ENCODE measurements at regions not wholly inside any gene's neighbourhood (a gene's known extent, or its start where the extent isn't known, plus 50 kb on each side); places are given as distances from the start of the nearest gene placed in this dataset.

DNA sequence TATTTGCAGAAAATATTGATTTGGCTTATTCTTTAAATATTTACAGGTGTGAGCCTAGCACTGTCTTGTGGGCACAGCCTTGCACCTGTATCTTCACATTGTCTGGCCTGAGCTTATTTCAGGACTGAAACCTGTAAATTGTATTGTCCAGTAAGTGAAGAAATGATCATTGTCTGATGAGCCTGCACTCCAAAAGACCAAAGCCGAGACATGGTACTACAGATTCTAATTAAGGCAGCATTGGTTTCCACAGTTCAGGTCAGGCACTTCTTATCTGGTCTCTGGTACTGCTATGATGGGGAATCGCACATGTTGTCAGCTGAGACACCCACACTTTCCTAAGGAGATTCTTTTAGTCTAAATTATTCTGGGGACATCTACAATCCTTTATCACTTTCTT is 479.0 kb downstream of the TDRD15 start (continued):
- TF ChIP-seq, protein P1, sequence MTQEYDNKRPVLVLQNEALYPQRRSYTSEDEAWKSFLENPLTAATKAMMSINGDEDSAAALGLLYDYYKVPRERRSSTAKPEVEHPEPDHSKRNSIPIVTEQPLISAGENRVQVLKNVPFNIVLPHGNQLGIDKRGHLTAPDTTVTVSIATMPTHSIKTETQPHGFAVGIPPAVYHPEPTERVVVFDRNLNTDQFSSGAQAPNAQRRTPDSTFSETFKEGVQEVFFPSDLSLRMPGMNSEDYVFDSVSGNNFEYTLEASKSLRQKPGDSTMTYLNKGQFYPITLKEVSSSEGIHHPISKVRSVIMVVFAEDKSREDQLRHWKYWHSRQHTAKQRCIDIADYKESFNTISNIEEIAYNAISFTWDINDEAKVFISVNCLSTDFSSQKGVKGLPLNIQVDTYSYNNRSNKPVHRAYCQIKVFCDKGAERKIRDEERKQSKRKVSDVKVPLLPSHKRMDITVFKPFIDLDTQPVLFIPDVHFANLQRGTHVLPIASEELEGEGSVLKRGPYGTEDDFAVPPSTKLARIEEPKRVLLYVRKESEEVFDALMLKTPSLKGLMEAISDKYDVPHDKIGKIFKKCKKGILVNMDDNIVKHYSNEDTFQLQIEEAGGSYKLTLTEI (CRISPR knock-in tag; conservative IDR thresholded peaks at IDR 0.05), result no peak

DNA sequence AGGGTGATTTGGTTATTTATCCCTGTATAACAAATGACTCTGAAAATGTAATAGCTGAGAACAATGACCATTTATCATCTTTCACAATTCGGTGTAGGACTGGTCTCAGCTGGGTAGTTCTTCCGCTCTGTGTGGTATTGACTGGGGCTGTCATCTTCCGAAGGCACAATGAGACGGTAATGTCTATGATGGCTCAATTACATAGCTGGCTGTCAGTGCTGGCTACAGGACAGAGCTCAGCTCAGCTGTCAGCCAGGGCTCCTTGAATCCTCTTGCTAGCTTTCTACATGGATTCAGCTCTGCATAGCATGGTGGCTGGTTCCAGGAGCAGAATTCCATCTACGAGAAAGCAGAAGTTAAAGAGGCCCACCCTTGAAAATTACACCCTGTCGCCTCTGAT is 483.8 kb downstream of the TDRD15 start:
- no TSS peak for BruUV-seq (replicated peaks)
- DNase-seq (ENCODE audit: low spot score) (no peak), ATAC-seq (no peak), FAIRE-seq (no peak)
- no peak overlapping the region for H3K9ac ChIP-seq (ENCODE audit: insufficient read depth, low read depth, low read length)
- no peak overlapping the region for H3K4me2 ChIP-seq (ENCODE audit: low read depth, low read length)
- H3K27ac ChIP-seq (ENCODE audit: extremely low read length, insufficient read depth, low read length), result no peak overlapping the region
- in situ Hi-C loops (cut with HindIII; ENCODE audit: extremely low pct_ligation_motif_present, low pct_unique_long_range_greater_than_20kb) (no loop called here), intact Hi-C loops (cut with micrococcal nuclease; ENCODE audit: unreplicated experiment) (no loop called here)
- H3K4me1 ChIP-seq (ENCODE audit: insufficient read depth, low read length), result no peaks in the 10 kb centered on the region
- no peak overlapping the region for H3K4me3 ChIP-seq (replicated peaks in 1 of 3; ENCODE audit: insufficient read depth in 1 of 3, low read depth in 2 of 3, low read length in 3 of 3)
- ChIA-PET CTCF (ENCODE audit: low intra/inter-chr PET ratio, low total read pairs) (no interaction called here), POLR2A (no interaction called here)
- no peaks in the 10 kb centered on the region for H3K36me3 ChIP-seq (replicated peaks in 1 of 2; ENCODE audit: control insufficient read depth in 1 of 2, insufficient read depth in 2 of 2, low read length in 2 of 2)
- H3K9me3 ChIP-seq (ENCODE audit: low read length), result no peaks in the 10 kb centered on the region
- no peak overlapping the region for H2AFZ ChIP-seq (ENCODE audit: low read length)
- WGBS (ENCODE audit: low lambda C conversion rate), result 28% methylated on average over 6 of the region's 6 CpGs
- no peaks in the 10 kb centered on the region for H3K79me2 ChIP-seq (ENCODE audit: insufficient read depth, low read length)
- no peaks in the 10 kb centered on the region for H3K27me3 ChIP-seq (ENCODE audit: control insufficient read depth in 1 of 2, insufficient read depth in 2 of 2, low read length in 2 of 2)
- no peaks in the 10 kb centered on the region for H4K20me1 ChIP-seq (ENCODE audit: insufficient read depth, low read length)
- TF ChIP-seq, protein P2, sequence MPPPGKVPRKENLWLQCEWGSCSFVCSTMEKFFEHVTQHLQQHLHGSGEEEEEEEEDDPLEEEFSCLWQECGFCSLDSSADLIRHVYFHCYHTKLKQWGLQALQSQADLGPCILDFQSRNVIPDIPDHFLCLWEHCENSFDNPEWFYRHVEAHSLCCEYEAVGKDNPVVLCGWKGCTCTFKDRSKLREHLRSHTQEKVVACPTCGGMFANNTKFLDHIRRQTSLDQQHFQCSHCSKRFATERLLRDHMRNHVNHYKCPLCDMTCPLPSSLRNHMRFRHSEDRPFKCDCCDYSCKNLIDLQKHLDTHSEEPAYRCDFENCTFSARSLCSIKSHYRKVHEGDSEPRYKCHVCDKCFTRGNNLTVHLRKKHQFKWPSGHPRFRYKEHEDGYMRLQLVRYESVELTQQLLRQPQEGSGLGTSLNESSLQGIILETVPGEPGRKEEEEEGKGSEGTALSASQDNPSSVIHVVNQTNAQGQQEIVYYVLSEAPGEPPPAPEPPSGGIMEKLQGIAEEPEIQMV (CRISPR knock-in tag; IDR thresholded peaks at IDR 0.05; ENCODE audit: low read depth), result no peak
- no peak for TF ChIP-seq ZNF747 (CRISPR knock-in tag; IDR thresholded peaks at IDR 0.05; ENCODE audit: borderline replicate concordance)
- TF ChIP-seq MIER3 (CRISPR knock-in tag; IDR thresholded peaks at IDR 0.05; ENCODE audit: borderline replicate concordance), result no peak
- TF ChIP-seq ZNF33B (CRISPR knock-in tag; IDR thresholded peaks at IDR 0.05), result no peak
- no peak for TF ChIP-seq ARID4A (CRISPR knock-in tag; IDR thresholded peaks at IDR 0.05; ENCODE audit: borderline replicate concordance)
- no peak for TF ChIP-seq ZNF572 (CRISPR knock-in tag; IDR thresholded peaks at IDR 0.05)
- no peak for TF ChIP-seq ZNF367 (CRISPR knock-in tag; IDR thresholded peaks at IDR 0.05; ENCODE audit: borderline replicate concordance)
- TF ChIP-seq ZNF775 (CRISPR knock-in tag; IDR thresholded peaks at IDR 0.05; ENCODE audit: borderline replicate concordance), result no peak
- TF ChIP-seq CTCF (CRISPR knock-in tag; IDR thresholded peaks at IDR 0.05), result no peak
- TF ChIP-seq NONO (IDR thresholded peaks at IDR 0.05), result no peak
- no peak for TF ChIP-seq NONO (CRISPR knock-in tag; conservative IDR thresholded peaks at IDR 0.05)
- no peak for TF ChIP-seq GMEB2 (CRISPR knock-in tag; IDR thresholded peaks at IDR 0.05; ENCODE audit: low read depth)

Measured in HepG2 (cell line).